DOHH2 (cell line): ENCODE measurements at regions not wholly inside any gene's neighbourhood (a gene's known extent, or its start where the extent isn't known, plus 50 kb on each side); places are given as distances from the start of the nearest gene placed in this dataset.

Experiments
- H3F3A ChIP-seq: fragments of 200-600 bp; sonication (generic), shearing (Covaris generic); 2 replicates; pipeline ENCODE4 v1.6.0; 2016; ENCODE audit warnings: antibody characterized with exemption, mild to moderate bottlenecking; ENCODE audit not compliant: control insufficient read depth, insufficient read depth
- H3K27ac ChIP-seq: fragments of 200-600 bp; sonication (generic); 2 replicates; pipeline ENCODE4 v1.5.1; 2014; ENCODE audit warnings: low read depth, mild to moderate bottlenecking, low read length, moderate library complexity
- H3K27me3 ChIP-seq: fragments of 200-600 bp; sonication (generic); 2 replicates; pipeline ENCODE4 v1.6.1; 2014; ENCODE audit warnings: mild to moderate bottlenecking, low read length, mixed read lengths; ENCODE audit not compliant: control insufficient read depth
- H3K36me3 ChIP-seq: fragments of 200-600 bp; sonication (generic); 2 replicates; pipeline ENCODE4 v1.6.1; 2014; ENCODE audit warnings: mild to moderate bottlenecking, low read length, moderate library complexity, mixed read lengths; ENCODE audit not compliant: control insufficient read depth
- H3K4me1 ChIP-seq: fragments of 200-600 bp; sonication (generic); 2 replicates; pipeline ENCODE4 v1.6.1; 2014; ENCODE audit warnings: mild to moderate bottlenecking, low read length, mixed read lengths; ENCODE audit not compliant: control insufficient read depth
- H3K4me2 ChIP-seq: fragments of 200-600 bp; sonication (generic); 2 replicates; pipeline ENCODE4 v1.6.0; 2014; ENCODE audit warnings: mild to moderate bottlenecking, low read length, moderate library complexity
- H3K4me3 ChIP-seq: fragments of 200-600 bp; sonication (generic); 2 replicates; pipeline ENCODE4 v1.5.1; 2014; ENCODE audit warnings: mild to moderate bottlenecking, low read length, mixed read lengths
- H3K79me2 ChIP-seq: fragments of 200-600 bp; sonication (generic); 2 replicates; pipeline ENCODE4 v1.6.1; 2014; ENCODE audit warnings: mild to moderate bottlenecking, low read length, mixed read lengths; ENCODE audit not compliant: control insufficient read depth
- H3K9me2 ChIP-seq: fragments of 200-600 bp; sonication (generic); replicated peaks from 2 replicates; pipeline ENCODE4 v1.6.1; 2014; ENCODE audit warnings: mild to moderate bottlenecking, low read length, mixed read lengths; ENCODE audit not compliant: control insufficient read depth
- H3K9me3 ChIP-seq: fragments of 200-600 bp; sonication (generic); 2 replicates; pipeline ENCODE4 v1.6.1; 2014; ENCODE audit warnings: antibody characterized with exemption, low read length, mixed read lengths; ENCODE audit not compliant: control insufficient read depth, insufficient read depth
- H4K20me1 ChIP-seq: fragments of 200-600 bp; sonication (generic); 2 replicates; pipeline ENCODE4 v1.6.0; 2014; ENCODE audit warnings: low read depth, mild to moderate bottlenecking, antibody characterized with exemption, low read length, moderate library complexity; ENCODE audit not compliant: control insufficient read depth, insufficient read depth
- EZH2phosphoT487 ChIP-seq: fragments of 200-600 bp; sonication (generic); IDR thresholded peaks from 2 replicates; pipeline ENCODE4 v1.6.1; 2017; ENCODE audit warnings: borderline replicate concordance, mild to moderate bottlenecking, antibody characterized with exemption, low read length, moderate library complexity, mixed read lengths
- TF ChIP-seq, protein P1 (sequence below): fragments of 200-600 bp; sonication (generic); IDR thresholded peaks from one replicate; pipeline ENCODE4 v1.5.1; 2014; ENCODE audit warnings: antibody characterized with exemption, mild to moderate bottlenecking, low read depth, low read length; ENCODE audit not compliant: poor library complexity, severe bottlenecking

DNA sequence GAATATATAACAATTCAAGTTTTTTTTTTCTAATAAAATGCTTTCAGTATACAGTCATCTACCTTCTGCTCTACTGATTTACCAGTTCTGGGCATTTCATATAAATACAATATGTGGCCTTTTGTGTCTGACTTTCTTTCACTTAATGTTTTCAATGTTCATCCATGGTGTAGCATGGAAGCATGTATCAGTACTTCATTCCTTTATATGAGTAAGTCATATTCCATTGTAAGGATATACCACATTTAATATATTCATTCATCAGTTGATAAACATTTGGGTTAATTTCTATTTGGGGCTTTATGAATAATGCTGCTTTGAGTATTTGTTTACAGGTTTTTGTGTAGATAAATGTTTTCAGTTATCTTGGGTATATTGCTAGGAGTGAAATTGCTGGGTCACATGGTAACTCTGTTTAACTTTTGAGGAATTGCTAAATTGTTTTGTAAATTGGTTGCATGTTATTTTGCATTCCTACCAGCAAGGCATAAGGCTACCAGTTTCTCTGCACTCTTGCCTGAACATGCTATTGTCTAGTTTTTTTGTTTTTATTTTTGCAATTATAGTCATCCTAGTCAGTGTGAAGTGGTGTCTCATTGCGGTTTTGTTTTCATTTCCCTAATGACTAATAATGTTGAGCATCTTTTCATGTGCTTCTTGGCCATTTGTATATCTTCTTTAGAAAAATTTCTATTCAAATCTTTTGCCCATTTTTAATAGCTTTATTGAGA, 206.1 kb downstream of the TM2D1 start:
- H4K20me1 ChIP-seq = no peaks in the 10 kb centered on the region

DNA sequence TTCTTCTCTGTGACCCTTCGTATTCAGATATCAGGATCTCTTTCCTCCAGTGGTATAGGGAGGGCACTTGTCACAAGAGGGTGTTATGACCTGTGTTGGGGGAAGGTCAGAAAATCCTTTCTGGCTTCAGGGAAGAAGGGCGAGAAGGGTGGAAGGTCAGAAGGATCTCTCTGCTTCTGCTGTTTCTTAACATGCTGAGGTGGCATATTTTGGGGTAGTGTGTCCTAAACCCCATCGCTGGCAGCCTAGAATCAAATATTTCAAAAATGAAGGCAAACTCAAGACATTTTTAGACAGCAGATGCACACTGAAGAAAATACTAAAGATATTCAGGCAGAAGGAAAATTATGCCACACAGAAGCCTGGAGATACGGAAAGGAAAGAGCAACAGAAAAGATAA, 207.6 kb downstream of the TM2D1 start:
- Histone ChIP-seq H4K20me1 (no peaks in the 10 kb centered on the region), H3K27ac (no peak overlapping the region), H3K79me2 (no peaks in the 10 kb centered on the region), H3K36me3 (no peaks in the 10 kb centered on the region), H3K9me3 (no peaks in the 10 kb centered on the region), H3K9me2 (no peaks in the 10 kb centered on the region), H3K4me2 (no peak overlapping the region), H3K4me3 (no peak overlapping the region), H3K4me1 (no peaks in the 10 kb centered on the region), H3F3A (no peaks in the 10 kb centered on the region), H3K27me3 (peaks cover 27% of the 10 kb centered on the region)
- TF ChIP-seq, protein P1, sequence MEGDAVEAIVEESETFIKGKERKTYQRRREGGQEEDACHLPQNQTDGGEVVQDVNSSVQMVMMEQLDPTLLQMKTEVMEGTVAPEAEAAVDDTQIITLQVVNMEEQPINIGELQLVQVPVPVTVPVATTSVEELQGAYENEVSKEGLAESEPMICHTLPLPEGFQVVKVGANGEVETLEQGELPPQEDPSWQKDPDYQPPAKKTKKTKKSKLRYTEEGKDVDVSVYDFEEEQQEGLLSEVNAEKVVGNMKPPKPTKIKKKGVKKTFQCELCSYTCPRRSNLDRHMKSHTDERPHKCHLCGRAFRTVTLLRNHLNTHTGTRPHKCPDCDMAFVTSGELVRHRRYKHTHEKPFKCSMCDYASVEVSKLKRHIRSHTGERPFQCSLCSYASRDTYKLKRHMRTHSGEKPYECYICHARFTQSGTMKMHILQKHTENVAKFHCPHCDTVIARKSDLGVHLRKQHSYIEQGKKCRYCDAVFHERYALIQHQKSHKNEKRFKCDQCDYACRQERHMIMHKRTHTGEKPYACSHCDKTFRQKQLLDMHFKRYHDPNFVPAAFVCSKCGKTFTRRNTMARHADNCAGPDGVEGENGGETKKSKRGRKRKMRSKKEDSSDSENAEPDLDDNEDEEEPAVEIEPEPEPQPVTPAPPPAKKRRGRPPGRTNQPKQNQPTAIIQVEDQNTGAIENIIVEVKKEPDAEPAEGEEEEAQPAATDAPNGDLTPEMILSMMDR = no peak
- TF ChIP-seq EZH2phosphoT487 = no peak

More for the DNA sequence above, 206.1 kb downstream of the TM2D1 start:
- Histone ChIP-seq H3K36me3 (no peaks in the 10 kb centered on the region), H3K9me3 (no peaks in the 10 kb centered on the region), H3F3A (no peaks in the 10 kb centered on the region), H3K4me3 (no peak overlapping the region), H3K79me2 (no peaks in the 10 kb centered on the region), H3K27me3 (peaks cover 33% of the 10 kb centered on the region), H3K9me2 (no peaks in the 10 kb centered on the region), H3K4me1 (no peaks in the 10 kb centered on the region), H3K4me2 (no peak overlapping the region), H3K27ac (no peak overlapping the region)
- TF ChIP-seq, protein P1 = no peak
- TF ChIP-seq EZH2phosphoT487 = no peak

DNA sequence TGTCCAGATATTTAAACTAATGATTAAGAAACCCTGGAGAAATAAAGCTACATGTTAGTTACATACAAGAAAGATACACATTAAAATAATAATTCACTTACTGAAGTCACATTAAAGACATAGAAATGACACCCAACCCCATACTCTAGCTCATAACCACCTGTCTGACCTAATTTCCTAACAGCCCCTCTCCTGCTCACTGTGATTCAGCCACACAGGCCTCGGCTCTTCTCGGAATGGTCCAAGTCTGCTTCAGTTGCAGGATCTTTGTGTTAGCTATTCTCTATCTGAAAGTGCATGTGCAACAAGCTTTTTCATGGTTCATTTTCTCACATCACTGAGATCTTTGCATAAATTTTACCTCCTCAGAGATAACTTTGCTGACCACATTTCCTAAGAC, 209.8 kb downstream of the TM2D1 start:
- Histone ChIP-seq H3K79me2 (no peaks in the 10 kb centered on the region), H3F3A (no peaks in the 10 kb centered on the region), H3K9me2 (no peaks in the 10 kb centered on the region), H4K20me1 (no peaks in the 10 kb centered on the region), H3K4me1 (no peaks in the 10 kb centered on the region), H3K4me3 (no peak overlapping the region), H3K36me3 (no peaks in the 10 kb centered on the region), H3K27ac (no peak overlapping the region), H3K4me2 (no peak overlapping the region), H3K9me3 (no peaks in the 10 kb centered on the region; the same call in 1 of the 2 replicates), H3K27me3 (peaks cover 21% of the 10 kb centered on the region)
- TF ChIP-seq EZH2phosphoT487 = no peak
- TF ChIP-seq, protein P1 = no peak
